ENCODE measurements at regions not wholly inside any gene's neighbourhood (a gene's known extent, or its start where the extent isn't known, plus 50 kb on each side); places are given as distances from the start of the nearest gene placed in this dataset.

- DNase-seq (ENCODE audit: low read depth) = no peak
- TF ChIP-seq CTCF (IDR thresholded peaks at IDR 0.05; ENCODE audit: insufficient read depth, low read depth, low read length) = no peak
- no peak overlapping the region for H3K4me3 ChIP-seq (ENCODE audit: low read depth, low read length)
These were observed 587.5 kb downstream of the CD109 start for GRCh38 chr6:74283532-74283931.

DNA sequence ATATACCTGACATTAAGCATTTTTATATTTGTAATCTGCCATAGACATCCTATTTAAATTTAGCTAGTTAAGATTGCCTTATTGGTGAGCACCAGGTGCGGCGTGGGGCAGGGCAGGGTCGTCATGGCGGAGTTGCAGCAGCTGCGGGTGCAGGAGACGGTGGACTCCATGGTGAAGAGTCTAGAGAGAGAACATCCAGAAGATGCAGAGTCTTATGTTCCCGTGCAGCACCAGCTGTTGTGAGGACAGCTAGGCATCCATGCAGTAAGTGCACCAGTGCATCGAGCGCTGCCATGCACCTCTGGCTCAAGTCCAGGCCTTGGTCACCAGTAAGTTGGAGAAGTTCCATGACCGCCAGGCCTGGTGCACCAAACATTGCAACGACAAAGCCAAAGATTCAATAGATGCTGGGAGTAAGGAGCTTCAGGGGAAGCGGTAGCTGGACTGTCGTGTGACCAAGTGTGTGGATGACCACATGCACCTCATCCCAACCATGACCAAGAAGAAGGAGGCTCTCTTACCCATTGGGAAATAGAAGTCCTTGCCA is 586.2 kb downstream of the CD109 start:
- no peak for TF ChIP-seq CTCF (IDR thresholded peaks at IDR 0.05; ENCODE audit: insufficient read depth, low read depth, low read length)
- no peak overlapping the region for H3K4me3 ChIP-seq (ENCODE audit: low read depth, low read length)
- no peak for DNase-seq (ENCODE audit: low read depth)

GRCh38 chr6:74280130-74280692 is 584.2 kb downstream of the CD109 start:
- no peak for DNase-seq (ENCODE audit: low read depth)
- H3K4me3 ChIP-seq (ENCODE audit: low read depth, low read length) = no peak overlapping the region
- no peak for TF ChIP-seq CTCF (IDR thresholded peaks at IDR 0.05; ENCODE audit: insufficient read depth, low read depth, low read length)

DNA sequence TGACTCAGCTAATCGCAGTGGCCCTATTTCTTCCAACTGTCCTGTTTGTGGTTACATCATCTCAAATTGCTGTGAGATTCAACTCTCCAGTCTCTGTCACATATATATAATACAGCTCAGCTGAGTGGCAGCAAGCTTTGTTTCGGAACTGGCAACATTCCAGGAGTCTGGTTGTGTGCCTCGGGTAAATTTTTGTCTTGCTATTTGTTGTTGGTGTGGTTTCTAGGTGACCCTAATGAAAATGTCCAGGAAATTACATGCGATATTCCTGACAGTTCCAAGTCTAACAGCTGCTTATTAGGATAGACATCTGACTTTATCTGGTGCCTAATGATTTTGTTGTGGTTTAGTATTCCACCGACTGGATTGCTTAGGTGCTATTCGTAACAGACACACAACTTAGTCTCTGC is 581.8 kb downstream of the CD109 start:
- H3K4me3 ChIP-seq (ENCODE audit: low read depth, low read length) = no peak overlapping the region
- DNase-seq (ENCODE audit: low read depth) = peak; percentile 3
- TF ChIP-seq CTCF (IDR thresholded peaks at IDR 0.05; ENCODE audit: insufficient read depth, low read depth, low read length) = no peak

GRCh38 chr6:74273541-74273940 is 577.5 kb downstream of the CD109 start:
- DNase-seq (ENCODE audit: low read depth) = no peak
- H3K4me3 ChIP-seq (ENCODE audit: low read depth, low read length) = no peak overlapping the region
- TF ChIP-seq CTCF (IDR thresholded peaks at IDR 0.05; ENCODE audit: insufficient read depth, low read depth, low read length) = no peak

GRCh38 chr6:74269600-74269858 is 573.5 kb downstream of the CD109 start:
- DNase-seq (ENCODE audit: low read depth) = no peak
- no peak overlapping the region for H3K4me3 ChIP-seq (ENCODE audit: low read depth, low read length)
- TF ChIP-seq CTCF (IDR thresholded peaks at IDR 0.05; ENCODE audit: insufficient read depth, low read depth, low read length) = no peak

Data from fibroblast of villous mesenchyme (primary cell).